HG02623 (cell line): ENCODE measurements at regions not wholly inside any gene's neighbourhood (a gene's known extent, or its start where the extent isn't known, plus 50 kb on each side); places are given as distances from the start of the nearest gene placed in this dataset.

ENCODE experiments used
- ATAC-seq: cut with Tn5 transposase; IDR thresholded peaks from one replicate; pipeline ENCODE4 v1.9.1; 2021; ENCODE audit warnings: moderate library complexity; ENCODE audit not compliant: unreplicated experiment

DNA sequence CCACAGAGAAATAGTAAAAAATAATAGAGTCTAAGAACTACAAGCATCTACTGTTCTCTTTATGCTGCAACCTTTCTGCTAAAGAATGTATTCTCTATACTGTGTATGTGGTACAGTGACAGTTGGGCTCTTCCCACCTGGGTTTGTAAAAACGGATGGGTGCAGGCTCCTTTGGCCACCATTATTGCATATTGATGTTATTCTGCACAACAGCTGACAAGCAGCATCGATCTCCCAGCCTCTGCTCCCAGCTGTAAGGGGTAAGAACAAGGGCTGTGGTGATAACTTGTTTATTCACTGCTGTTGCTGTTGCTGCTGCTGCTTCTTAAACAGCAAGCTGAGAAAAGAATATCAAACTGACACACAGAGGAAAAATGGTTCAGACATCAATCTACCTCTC, 56.1 kb downstream of the KCNRG start:
- no peak for ATAC-seq

DNA sequence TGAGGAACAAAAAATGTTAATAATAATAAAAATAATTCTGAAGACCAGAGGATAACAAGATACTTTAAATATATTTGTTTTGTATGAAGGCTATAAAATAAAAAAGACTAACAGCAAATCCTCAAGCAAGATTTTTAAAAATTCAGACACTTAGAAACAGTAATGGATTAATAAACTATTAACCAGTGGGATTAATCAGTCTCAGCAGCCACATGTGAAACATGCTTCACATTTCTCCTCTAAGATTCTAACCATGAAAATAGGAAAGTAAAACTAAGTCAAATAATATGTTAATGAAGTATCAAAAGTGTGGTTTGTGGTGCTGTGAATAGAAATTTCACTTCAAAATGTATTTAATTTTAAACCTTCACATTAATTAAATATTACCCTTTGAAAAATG, 57.4 kb downstream of the KCNRG start:
- no peak for ATAC-seq

DNA sequence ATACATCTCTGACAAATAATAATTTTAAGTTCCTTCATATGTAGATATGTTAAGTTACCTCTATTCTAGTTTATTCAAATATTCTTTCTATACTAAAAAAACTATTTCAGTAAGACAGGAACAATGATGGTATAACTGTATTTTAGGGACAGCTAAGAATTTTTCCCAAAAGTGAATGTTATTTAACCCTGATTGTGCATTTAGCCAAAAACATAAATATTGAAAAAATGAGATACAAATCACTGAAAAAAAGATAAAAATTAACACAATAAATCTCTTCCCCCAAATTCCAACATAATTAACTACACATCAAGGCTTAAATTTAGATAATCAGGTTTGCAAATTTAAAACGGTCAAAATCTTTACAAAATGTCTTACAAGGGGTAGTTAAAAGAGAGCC, 58.1 kb downstream of the KCNRG start:
- ATAC-seq: no peak

DNA sequence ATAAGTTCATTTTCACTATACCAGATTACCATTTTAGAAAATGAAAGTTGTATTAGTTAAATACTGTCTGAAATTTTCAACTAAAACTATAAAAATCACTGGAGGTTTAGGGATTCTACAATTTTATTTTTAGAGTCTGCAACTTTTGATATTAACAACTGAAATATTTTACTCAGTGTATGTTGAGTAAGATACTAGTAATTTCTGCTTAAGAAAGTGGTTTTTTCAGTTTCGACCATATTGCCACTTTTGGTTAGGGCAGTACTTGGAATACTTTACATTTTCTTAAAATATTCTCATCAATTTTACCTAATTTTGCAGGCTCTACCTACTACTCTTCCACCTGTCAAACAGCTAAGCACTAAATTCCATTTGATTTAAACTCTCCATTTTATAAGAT, 59.6 kb downstream of the KCNRG start:
- peak; percentile 55 for ATAC-seq

DNA sequence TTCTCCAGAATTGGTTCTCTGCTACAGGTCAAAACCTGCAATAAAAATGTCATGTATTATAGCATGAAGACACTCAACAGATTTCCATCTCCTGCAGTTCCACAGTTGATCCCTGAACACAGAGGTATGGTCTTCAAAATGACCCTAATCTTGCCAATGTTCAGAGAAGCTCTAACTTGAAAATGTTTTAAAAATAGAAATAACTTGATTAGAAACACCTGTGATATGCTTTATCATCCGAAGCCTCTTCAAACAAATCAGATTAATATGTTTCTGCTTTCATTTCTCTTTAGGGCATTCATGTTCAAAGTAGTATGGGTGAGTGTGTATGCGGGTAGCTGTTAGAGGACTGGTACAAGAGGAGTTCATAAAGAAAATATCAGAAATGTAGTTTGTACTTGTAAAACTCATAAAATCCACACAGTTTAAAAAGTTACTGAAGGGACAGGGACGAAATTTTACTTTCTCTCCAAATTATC, 60.4 kb downstream of the KCNRG start:
- ATAC-seq: no peak

DNA sequence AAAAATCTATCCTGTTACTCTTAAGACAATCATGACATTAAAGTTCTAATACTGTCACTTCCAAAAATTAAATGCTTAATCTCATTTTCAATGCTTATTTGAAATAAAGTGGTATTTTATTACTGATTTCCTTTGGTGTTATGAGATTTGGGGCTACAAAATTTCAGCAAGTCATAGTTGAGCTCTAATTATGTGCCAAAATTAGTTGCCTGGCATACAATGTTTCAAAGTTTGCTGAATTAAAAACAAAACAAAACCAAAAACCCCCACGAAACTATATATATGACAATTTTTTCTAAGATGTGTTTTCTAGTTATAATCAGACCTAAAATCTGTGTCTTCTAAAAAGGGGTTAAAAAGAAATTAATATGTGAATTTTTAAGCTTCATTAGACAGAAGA, 62.2 kb downstream of the KCNRG start:
- no peak for ATAC-seq

DNA sequence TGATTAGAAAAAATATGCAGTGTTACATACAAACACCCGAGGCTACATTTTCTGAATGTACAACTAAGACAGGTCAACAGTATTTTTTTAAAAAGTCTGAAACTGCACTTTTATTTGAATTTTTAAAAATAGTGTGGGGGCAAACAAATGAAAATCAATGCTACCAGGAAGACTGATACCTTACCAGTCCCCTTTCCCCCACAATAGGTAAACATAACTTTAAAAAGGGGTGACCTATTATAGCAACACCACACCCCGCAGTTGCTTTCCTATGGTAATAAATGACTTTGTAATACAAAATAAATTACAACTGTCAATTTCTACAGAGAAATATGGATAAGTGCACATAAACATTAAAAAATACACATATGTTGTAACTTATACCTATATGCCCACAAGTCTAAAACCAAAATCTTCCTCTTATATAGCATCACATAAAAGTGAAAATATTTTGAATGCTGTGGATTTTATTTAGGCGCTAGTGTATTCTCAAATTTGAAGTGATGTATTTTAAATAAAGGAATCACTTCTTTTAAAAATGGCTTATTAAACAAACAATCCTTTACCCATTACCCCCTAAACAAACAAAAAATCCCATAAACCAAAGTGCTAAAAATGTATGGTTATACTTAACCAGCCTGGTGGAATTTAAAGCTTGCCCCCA, 63.1 kb downstream of the KCNRG start:
- no peak for ATAC-seq

DNA sequence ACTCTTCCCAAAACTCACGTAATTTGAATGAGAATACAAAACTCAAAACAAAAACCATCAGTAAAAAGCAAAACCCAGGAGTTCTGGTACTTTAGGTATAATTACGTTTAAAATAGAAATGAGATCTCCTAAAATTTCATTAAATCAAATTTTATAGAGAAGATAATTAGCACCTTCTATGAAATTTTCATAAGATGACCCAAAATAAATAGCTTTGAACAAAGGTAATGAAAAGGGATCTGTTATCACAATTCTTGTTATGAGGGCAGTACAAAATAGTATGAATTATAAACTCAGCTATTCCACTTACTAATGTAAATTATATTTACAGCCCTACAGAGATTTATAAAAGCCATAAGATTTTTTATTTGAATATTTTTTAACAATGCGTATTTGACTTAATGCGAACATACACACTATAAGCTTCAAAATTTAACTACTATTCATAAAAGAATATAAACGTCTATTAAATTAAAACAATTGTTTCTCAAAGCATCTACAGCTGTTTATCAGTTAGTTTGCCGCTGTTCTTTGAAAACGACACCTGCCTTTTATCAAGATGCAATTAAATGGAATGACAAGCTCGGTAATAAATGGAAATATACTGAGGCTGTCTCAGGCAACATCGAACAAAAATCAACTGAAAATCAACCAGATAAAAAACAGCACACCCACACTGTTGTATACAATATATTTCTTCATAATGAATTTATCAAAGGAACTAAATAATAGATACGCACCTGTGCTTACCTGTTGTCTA, 63.8 kb downstream of the KCNRG start:
- ATAC-seq: no peak

DNA sequence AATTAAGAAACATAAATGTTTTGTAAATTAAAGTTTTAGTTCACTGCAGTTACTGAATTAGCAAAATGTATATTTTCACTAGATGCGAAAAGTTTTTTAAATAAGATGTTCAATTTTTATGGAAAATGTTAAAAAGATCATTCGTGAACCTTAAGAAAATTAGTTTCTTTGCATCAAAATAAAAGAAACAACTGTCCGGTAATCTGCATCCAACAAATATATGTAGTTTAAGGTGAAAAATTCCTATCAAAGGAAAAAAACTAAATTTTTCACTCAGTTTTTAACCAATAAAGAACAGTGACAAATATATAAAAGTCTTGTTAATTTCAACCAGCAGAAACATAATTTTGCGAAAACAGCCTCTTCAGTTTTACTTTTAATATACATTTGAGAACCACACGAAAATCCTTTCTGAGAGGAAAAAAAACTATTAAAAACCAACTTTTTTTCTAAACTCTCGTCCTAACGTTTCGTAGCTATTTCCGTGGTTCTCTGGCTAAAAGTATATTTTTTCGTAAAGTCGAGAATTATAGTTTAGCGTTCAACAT, 64.5 kb downstream of the KCNRG start:
- no peak for ATAC-seq

DNA sequence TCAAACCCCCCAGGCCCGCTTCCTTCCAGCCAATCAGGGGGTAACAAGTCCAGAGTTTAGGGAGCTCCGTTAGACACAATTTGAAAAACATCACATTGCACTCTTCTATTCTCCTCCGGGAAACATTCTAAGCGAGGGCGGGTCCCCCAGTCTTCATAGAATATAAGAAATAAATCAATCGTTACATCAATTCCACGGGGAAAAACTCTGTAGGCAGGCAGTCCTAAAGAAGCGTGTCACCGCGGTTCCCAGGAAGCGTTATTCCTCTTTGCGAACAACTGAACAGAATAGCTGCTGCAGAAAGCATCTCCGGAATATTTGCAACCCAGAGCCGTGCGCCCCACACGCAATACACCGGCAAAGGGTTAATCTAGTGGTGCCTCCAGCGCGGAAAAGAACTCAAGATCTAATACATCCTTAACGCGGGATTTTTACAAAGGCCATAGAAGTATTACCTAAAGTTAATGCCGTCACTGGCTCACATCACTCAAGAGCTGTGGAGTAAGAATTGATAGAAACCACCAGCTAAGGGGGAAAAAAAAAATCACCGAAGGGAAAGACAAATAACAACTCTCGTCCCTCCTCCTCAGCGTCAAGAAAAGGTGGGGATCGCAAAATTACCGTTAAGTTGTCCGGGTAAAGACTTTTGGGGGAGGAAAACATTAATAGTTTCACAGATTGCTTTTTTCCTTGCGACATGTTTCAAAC, 65.1 kb downstream of the KCNRG start:
- no peak for ATAC-seq

DNA sequence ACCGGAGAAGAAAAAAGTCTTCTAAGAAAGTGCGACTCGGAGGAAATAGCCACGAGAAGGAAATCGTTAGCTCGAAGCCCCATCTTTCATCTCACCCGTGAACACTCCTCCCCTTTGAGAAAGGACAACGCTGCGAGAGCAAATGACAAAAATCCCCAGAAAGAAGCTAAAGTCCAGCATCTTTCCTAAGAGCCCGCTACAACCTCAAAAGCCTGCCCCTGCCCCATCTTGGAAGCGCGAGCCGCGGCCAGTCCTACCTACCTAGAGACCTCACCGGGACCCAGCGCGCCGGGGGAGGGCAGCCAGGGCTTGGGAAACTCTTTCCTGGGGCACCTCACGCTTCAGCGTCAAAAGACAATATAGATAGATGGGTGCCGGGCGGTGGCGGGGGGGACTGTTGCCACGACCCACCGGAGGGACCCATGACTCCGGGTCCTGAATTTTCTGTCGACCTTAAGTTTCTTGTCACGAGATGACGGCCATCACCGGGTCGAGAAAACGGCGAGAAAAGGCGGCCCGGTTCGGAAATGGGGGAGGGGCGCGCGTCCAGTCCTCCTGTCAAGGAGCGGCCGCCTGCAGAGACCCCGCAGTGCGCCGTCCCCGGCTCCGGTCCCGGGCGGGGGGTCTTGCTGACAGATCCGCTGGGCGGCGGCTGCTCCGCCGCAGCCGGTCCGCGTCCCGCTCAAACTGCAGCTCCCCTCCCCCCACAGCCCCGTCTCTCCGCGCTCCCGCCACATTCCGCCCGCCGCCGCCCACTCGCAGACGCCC, 65.9 kb downstream of the KCNRG start:
- ATAC-seq: no peak

DNA sequence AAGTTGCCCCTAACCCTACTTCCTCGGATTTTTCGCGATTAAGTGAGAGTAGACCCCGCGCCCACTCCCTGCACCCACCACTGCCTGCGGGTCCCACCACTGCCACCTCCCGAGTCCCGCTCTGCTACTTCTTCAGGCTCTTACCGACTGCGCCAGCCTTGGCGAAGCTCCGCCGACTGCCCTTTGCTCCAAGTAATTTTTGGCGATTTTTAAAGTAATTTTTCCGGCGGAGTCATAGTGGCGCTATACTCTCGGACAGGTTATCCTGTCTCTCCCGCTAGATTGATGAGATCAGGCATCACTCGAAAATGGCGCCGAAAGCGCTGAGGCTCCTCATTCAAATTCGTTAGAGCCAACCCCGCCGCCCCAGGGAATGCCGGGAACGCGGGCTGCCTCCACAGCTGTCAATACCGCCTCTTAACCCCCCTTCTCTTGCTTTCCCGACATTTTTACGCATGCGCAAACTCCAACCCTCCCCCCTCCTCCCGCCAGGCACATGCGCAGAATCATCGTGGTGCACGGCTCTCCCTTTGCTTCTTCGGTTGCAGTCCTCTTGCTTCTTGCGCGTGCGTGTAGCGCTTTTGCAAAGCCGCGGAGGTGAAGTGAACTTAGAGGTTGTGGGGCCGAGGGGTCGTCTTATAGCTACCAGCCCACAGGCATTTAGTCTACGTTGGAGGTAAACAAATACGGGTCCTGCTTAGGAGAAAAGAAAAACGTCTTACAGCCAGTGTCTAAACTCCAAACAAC, 66.6 kb downstream of the KCNRG start:
- peak; percentile 57 for ATAC-seq

DNA sequence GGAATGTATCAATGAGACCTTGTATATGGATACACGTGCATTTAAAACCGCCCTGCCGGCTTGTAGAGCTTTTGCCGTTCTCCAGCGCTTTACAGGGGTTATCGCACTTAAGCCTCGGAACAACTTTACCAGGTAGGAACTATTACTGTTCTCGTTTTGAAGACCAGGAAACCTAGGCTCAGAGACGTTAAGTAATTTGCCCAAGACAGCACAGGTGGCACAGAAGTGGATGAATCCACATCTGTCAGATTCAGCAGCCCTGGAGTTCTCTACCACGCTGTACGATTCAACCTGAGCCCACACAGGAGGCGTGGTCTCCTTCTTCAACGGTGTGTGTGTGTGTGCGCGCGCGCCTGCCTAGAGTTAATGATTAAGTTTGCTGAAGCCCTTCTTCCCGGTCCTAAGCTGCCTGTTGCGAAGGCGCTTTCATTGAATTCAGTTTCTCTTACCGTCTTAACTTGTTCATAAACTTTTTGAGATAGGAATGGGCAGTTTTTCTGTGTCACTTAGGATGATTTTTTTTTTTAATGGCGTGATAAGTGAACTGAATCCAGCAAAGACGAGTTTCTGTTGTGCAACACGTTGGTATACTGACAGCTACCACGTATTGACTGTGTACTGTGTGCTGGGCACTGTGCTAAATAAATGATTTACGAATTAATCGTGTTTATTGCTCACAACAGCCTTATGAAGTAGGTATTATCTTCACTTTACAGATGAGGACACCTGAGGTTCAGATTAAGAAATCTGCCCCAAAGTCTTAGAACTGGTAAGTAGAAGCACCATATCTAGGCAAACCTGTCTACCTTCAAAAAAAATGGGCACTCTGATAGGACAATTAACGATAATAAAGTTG, 67.4 kb downstream of the KCNRG start:
- peak; percentile 56 for ATAC-seq

DNA sequence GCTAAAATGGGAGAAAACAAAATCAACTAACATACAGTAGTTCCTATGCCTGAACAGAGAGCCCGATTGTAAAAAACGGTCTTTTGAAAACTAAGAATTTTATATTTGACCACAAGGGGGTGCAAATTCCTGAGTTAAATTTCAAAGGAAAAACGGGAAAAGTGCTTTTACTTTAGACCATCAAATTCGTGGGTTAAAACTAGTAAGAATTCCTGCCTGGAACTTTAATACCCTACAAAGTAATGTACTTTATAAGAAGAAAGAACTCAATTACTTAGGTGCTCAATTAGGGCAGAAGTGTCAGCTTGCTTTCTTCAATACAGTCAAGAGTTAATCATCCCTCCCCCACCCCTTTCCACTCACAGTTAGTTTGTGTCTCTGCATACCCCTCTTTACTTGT, 69.8 kb downstream of the KCNRG start:
- no peak for ATAC-seq

DNA sequence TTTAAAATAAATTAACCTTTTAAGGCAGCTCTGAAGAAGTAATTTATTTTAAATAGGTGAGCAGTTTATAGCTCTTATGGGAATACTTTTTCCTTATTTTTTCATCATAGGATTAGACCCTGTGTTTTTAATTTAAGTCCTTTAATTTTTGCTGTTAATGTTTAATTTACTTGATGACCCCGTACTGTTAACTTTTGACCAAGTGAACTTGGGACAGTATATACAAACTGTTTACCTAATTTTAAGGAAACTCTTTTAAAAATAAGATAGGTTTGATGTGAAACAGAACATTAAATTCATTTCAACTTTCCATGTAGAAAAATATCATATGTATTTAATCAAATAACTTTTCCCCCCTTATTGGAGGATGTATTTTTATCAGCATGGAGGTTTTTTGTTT, 74.4 kb downstream of the KCNRG start:
- no peak for ATAC-seq

DNA sequence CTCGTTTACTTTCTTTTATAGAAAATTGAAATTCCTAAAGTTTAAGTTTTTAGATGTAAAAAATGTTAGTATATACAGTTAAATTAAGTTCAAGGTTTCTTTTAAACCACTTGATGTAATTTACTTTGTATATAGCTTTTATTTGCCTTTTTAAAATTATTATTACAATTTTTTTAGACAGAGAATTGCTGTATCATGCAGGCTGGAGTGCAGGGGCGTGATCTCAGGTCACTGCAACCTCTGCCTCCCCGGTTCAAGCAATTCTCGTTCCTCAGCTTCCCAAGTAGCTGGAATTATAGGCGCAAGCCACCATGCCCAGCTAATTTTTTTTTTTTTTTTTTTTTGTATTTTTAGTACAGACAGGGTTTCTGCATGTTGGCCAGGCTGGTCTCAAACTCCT, 75.0 kb downstream of the KCNRG start:
- no peak for ATAC-seq

DNA sequence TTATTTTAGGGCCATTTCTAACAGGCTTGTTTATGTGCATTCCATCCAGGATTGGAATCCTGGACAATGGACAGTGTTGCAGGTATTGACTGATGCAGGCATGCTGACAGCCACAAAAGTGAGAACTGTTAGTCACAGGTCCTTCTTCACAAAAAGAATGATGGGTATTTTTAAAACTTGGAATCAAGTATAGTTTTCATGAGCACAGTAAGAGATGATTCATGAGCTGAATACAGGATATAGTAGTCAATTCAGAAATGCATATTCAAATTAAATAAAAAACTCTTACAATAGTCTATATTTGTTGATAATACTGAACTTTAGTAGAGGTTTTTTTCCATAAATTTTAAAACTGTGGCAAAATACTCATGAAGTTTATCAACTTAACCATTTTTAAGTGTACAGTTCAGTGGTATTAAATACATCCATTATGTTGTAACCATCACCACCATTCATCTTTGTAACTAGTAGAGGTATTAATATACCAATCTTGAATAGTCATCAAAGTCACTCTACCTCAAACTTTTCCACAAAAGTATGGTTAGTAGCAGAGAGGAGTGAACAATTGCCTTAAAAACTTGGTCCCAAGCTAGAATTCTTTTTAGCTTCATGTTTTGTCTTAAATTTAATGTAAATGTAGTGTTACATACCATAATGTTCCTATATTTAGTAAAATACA, 79.5 kb downstream of the KCNRG start:
- no peak for ATAC-seq

DNA sequence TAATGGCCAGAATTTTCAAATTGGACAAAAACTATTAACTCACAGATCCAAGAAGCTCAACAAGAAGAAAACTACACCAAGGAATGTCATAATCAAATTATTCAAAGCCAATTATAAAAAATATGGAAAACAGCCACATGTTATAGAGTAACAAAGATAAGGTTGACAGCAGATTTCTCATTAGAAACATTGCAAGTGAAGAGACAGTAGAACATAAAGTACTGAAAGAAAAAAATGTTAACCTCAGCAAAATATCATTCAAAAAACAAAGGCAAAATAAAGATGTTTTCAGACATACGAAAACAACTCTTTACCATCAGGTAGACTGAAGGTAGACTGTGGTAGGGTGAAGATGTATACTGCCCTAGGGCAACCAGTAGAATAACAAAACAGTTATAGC, 83.4 kb downstream of the KCNRG start:
- no peak for ATAC-seq

DNA sequence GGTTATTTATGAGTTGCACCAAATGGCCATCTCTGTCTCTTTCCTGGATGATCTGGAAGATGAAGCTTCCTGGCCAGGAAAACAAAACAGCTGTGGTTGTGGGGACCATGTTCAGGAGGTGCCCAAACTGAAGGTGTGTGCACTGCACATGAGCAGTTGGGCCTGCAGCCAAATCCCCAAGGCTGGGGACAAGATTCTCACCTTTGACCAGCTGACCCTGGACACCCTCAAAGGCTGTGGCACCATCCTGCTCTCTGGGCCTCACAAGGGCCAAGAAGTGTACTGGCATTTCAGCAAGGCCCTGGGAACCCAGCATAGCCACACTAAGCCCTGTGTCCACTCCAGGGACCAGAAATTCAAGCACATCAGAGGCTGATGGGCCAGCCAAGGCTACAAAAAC, 84.2 kb downstream of the KCNRG start:
- no peak for ATAC-seq
